ENCODE measurements at regions not wholly inside any gene's neighbourhood (a gene's known extent, or its start where the extent isn't known, plus 50 kb on each side); places are given as distances from the start of the nearest gene placed in this dataset.
A peak's percentile ranks its signal among the peaks of the same experiment; 100 is the strongest.

DNA sequence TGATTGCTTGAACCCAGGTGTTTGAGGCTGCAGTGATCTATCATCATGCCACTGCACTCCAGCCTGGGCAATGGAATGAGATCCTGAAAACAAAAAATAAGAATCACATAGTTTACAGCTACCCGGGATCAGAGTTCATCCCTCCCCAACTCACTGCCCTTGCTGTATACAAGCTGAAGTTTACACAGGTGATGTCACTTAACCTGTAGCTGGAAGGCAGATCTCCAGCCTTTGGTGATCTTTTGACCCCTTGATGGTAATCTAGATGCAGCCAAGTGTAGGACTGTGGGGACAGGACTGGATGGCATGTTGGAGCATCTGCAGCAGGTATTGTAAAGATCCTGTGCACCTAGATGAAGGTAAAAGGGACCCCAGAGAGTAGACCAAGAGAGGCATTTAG lies 66.7 kb upstream of the SLC14A2 start:
- Histone ChIP-seq H3K14ac (ENCODE audit: low read length) (no peak overlapping the region), H2BK120ac (ENCODE audit: low read depth, low read length) (no peak overlapping the region), H3K9ac (ENCODE audit: low read depth, low read length, poor library complexity) (no peak overlapping the region), H3K9me3 (replicated peaks in 1 of 2; ENCODE audit: control insufficient read depth in 2 of 2, insufficient read depth in 1 of 2, low read depth in 1 of 2, low read length in 2 of 2) (no peaks in the 10 kb centered on the region), H2BK12ac (ENCODE audit: low read length) (no peak overlapping the region), H2BK5ac (ENCODE audit: low read length) (no peak overlapping the region), H2AFZ (ENCODE audit: low read length) (no peak overlapping the region), H4K91ac (ENCODE audit: low read depth, low read length, poor library complexity) (no peak overlapping the region), H2AK5ac (ENCODE audit: low read depth, low read length) (no peak overlapping the region), H3K36me3 (replicated peaks in 1 of 2; ENCODE audit: control insufficient read depth in 2 of 2, insufficient read depth in 2 of 2, low read length in 2 of 2) (no peaks in the 10 kb centered on the region), H3K18ac (ENCODE audit: low read length) (no peak overlapping the region), H3K4me1 (ENCODE audit: control insufficient read depth in 2 of 2, insufficient read depth in 1 of 2, low read depth in 1 of 2, low read length in 2 of 2) (peaks cover 0 to 2% of the 10 kb centered on the region in 2 donors), H3K4ac (ENCODE audit: low read length) (no peak overlapping the region), H3K4me2 (ENCODE audit: insufficient read depth, low read length, poor library complexity, severe bottlenecking) (no peak overlapping the region), H4K8ac (ENCODE audit: low read depth, low read length) (no peak overlapping the region), H3K79me1 (ENCODE audit: low read depth, low read length) (no peaks in the 10 kb centered on the region), H3K27ac (replicated peaks; ENCODE audit: low read length) (no peak overlapping the region), H2BK15ac (ENCODE audit: low read length) (no peak overlapping the region), H3K4me3 (ENCODE audit: low read length in 2 of 2) (no peak overlapping the region), H3K27me3 (ENCODE audit: control insufficient read depth in 3 of 3, insufficient read depth in 3 of 3, low read depth in 1 of 3, low read length in 3 of 3) (no peaks in the 10 kb centered on the region), H3K23ac (ENCODE audit: low read depth, low read length, poor library complexity) (no peak overlapping the region)
- no peak for DNase-seq (ENCODE audit: low spot score)
- WGBS, 2 donors (ENCODE audit: extremely low coverage in 2 of 2, insufficient read length in 2 of 2, insufficient replicate concordance in 1 of 2) = no CpG with 5 or more reads among the region's 1 CpG

DNA sequence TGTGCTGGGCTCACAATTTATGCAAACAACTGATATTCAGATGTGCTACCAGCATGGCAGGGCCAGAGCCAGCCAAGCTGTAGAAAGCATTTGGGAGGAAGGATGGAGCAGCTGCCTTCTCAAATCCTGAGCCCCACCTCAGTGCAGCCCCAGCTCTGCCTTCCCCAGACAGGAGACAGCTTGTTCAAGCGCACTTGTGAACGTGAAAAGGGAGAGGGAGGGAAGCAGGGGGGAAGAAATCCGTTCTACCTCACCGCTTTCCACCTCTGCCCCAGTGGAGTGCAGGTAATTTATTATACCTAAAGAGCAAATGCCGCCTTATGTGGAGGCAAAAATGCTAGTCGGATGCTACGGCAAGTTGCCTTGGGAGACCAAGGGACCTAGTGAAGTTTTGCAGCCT lies 66.0 kb upstream of the SLC14A2 start:
- H3K36me3 ChIP-seq (replicated peaks in 1 of 2; ENCODE audit: control insufficient read depth in 2 of 2, insufficient read depth in 2 of 2, low read length in 2 of 2) = no peaks in the 10 kb centered on the region
- no peak overlapping the region for H2BK12ac ChIP-seq (ENCODE audit: low read length)
- no peak overlapping the region for H4K91ac ChIP-seq (ENCODE audit: low read depth, low read length, poor library complexity)
- DNase-seq (ENCODE audit: low spot score) = no peak
- no peak overlapping the region for H2AFZ ChIP-seq (ENCODE audit: low read length)
- H2BK15ac ChIP-seq (ENCODE audit: low read length) = no peak overlapping the region
- no CpG with 5 or more reads among the region's 7 CpGs for WGBS, 2 donors (ENCODE audit: extremely low coverage in 2 of 2, insufficient read length in 2 of 2, insufficient replicate concordance in 1 of 2)
- peaks cover 0 to 2% of the 10 kb centered on the region in 2 donors for H3K4me1 ChIP-seq (ENCODE audit: control insufficient read depth in 2 of 2, insufficient read depth in 1 of 2, low read depth in 1 of 2, low read length in 2 of 2)
- H2BK120ac ChIP-seq (ENCODE audit: low read depth, low read length) = no peak overlapping the region
- no peak overlapping the region for H3K18ac ChIP-seq (ENCODE audit: low read length)
- no peak overlapping the region for H3K4ac ChIP-seq (ENCODE audit: low read length)
- no peak overlapping the region for H2AK5ac ChIP-seq (ENCODE audit: low read depth, low read length)
- H3K79me1 ChIP-seq (ENCODE audit: low read depth, low read length) = no peaks in the 10 kb centered on the region
- H3K4me3 ChIP-seq (ENCODE audit: low read length in 2 of 2) = no peak overlapping the region
- H3K14ac ChIP-seq (ENCODE audit: low read length) = no peak overlapping the region
- no peak overlapping the region for H3K9ac ChIP-seq (ENCODE audit: low read depth, low read length, poor library complexity)
- H3K4me2 ChIP-seq (ENCODE audit: insufficient read depth, low read length, poor library complexity, severe bottlenecking) = no peak overlapping the region
- no peak overlapping the region for H3K23ac ChIP-seq (ENCODE audit: low read depth, low read length, poor library complexity)
- no peaks in the 10 kb centered on the region for H3K27me3 ChIP-seq (ENCODE audit: control insufficient read depth in 3 of 3, insufficient read depth in 3 of 3, low read depth in 1 of 3, low read length in 3 of 3)
- H4K8ac ChIP-seq (ENCODE audit: low read depth, low read length) = no peak overlapping the region
- H3K9me3 ChIP-seq (replicated peaks in 1 of 2; ENCODE audit: control insufficient read depth in 2 of 2, insufficient read depth in 1 of 2, low read depth in 1 of 2, low read length in 2 of 2) = no peaks in the 10 kb centered on the region
- H2BK5ac ChIP-seq (ENCODE audit: low read length) = no peak overlapping the region
- no peak overlapping the region for H3K27ac ChIP-seq (replicated peaks; ENCODE audit: low read length)

DNA sequence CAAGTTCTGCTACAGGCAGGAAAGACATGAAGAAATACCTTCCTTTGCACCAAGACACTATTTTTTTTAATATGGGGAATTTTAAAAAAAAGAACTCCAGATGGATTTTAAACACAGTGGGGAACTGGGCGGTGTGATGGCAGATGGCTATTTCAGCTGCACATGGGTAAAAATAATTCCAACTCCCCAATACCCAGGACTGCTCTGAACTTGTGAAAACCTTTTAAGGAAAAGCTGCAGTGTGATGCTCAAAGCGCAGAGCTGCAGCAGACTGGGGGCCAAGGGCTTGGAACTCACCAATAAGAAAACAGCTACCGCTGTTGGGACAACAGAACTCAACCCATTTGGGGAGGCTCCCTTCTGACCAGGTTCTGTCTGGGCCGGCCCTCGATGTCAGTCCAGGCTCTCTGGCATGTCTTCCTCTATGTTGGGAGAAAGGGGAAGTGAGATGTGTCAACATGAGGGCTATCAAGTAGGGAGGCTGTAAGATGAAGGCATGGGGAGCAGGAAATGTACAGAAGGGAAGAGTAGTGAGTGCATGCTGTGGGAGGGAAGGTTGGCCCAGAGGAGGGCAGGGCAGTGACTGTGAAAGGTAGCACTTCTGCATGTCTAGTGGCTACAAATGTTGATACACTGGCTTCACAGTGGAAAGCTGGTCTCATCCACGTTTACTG lies 64.0 kb upstream of the SLC14A2 start:
- Histone ChIP-seq H3K79me1 (ENCODE audit: low read depth, low read length) (no peaks in the 10 kb centered on the region), H3K27ac (replicated peaks; ENCODE audit: low read length) (no peak overlapping the region), H2BK15ac (ENCODE audit: low read length) (no peak overlapping the region), H3K9me3 (replicated peaks in 1 of 2; ENCODE audit: control insufficient read depth in 2 of 2, insufficient read depth in 1 of 2, low read depth in 1 of 2, low read length in 2 of 2) (no peaks in the 10 kb centered on the region), H3K27me3 (ENCODE audit: control insufficient read depth in 3 of 3, insufficient read depth in 3 of 3, low read depth in 1 of 3, low read length in 3 of 3) (no peaks in the 10 kb centered on the region), H2BK120ac (ENCODE audit: low read depth, low read length) (no peak overlapping the region), H3K4me2 (ENCODE audit: insufficient read depth, low read length, poor library complexity, severe bottlenecking) (no peak overlapping the region), H2AFZ (ENCODE audit: low read length) (no peak overlapping the region), H4K8ac (ENCODE audit: low read depth, low read length) (no peak overlapping the region), H3K9ac (ENCODE audit: low read depth, low read length, poor library complexity) (no peak overlapping the region), H3K4me1 (ENCODE audit: control insufficient read depth in 2 of 2, insufficient read depth in 1 of 2, low read depth in 1 of 2, low read length in 2 of 2) (peaks cover 0 to 2% of the 10 kb centered on the region in 2 donors), H3K36me3 (replicated peaks in 1 of 2; ENCODE audit: control insufficient read depth in 2 of 2, insufficient read depth in 2 of 2, low read length in 2 of 2) (no peaks in the 10 kb centered on the region), H2AK5ac (ENCODE audit: low read depth, low read length) (no peak overlapping the region), H4K91ac (ENCODE audit: low read depth, low read length, poor library complexity) (no peak overlapping the region), H3K23ac (ENCODE audit: low read depth, low read length, poor library complexity) (no peak overlapping the region), H3K18ac (ENCODE audit: low read length) (no peak overlapping the region), H3K14ac (ENCODE audit: low read length) (no peak overlapping the region), H2BK12ac (ENCODE audit: low read length) (no peak overlapping the region), H3K4ac (ENCODE audit: low read length) (no peak overlapping the region), H2BK5ac (ENCODE audit: low read length) (no peak overlapping the region), H3K4me3 (ENCODE audit: low read length in 2 of 2) (peak overlapping the region in 1 of 2 donors; percentile 28)
- DNase-seq (ENCODE audit: low spot score) = no peak
- WGBS, 2 donors (ENCODE audit: extremely low coverage in 2 of 2, insufficient read length in 2 of 2, insufficient replicate concordance in 1 of 2) = no CpG with 5 or more reads among the region's 6 CpGs

DNA sequence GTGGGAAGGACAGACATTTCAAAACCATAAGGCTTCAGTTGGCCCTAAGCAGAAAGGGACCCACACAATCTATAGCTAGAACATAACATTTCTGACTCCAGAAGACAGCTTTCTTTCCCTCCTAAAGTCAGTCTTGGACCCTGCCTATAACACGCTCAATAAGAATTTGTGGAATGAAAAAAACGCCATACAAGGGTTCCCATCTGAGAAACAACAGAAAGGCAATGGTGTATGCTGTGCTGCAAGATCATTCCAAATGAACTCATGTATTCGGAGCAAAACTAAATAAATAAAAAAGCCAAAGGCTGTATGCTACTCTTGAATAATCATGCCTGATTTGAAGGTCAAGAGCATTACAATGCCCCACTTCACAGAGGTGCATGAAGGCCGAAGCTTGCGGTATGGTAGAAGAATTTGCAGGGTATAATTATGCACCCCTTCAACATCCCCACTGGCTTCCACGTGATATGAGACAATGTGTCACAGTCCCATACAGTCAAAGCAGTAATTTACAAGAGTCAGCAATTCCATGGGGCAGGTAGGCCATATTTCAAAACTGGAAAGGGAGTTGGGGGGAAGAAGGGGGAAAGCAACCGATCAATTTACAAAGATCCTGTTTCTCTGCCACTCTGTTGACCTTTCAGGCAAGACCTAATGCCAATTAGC lies 61.4 kb upstream of the SLC14A2 start:
- Histone ChIP-seq H3K4me1 (ENCODE audit: control insufficient read depth in 2 of 2, insufficient read depth in 1 of 2, low read depth in 1 of 2, low read length in 2 of 2) (peaks cover 0 to 2% of the 10 kb centered on the region in 2 donors), H3K4ac (ENCODE audit: low read length) (no peak overlapping the region), H2BK15ac (ENCODE audit: low read length) (no peak overlapping the region), H4K91ac (ENCODE audit: low read depth, low read length, poor library complexity) (no peak overlapping the region), H3K14ac (ENCODE audit: low read length) (no peak overlapping the region), H4K8ac (ENCODE audit: low read depth, low read length) (no peak overlapping the region), H3K9me3 (replicated peaks in 1 of 2; ENCODE audit: control insufficient read depth in 2 of 2, insufficient read depth in 1 of 2, low read depth in 1 of 2, low read length in 2 of 2) (no peaks in the 10 kb centered on the region), H2AFZ (ENCODE audit: low read length) (no peak overlapping the region), H2BK120ac (ENCODE audit: low read depth, low read length) (no peak overlapping the region), H3K4me2 (ENCODE audit: insufficient read depth, low read length, poor library complexity, severe bottlenecking) (no peak overlapping the region), H3K36me3 (replicated peaks in 1 of 2; ENCODE audit: control insufficient read depth in 2 of 2, insufficient read depth in 2 of 2, low read length in 2 of 2) (no peaks in the 10 kb centered on the region), H2AK5ac (ENCODE audit: low read depth, low read length) (no peak overlapping the region), H3K79me1 (ENCODE audit: low read depth, low read length) (no peaks in the 10 kb centered on the region), H3K27me3 (ENCODE audit: control insufficient read depth in 3 of 3, insufficient read depth in 3 of 3, low read depth in 1 of 3, low read length in 3 of 3) (no peaks in the 10 kb centered on the region), H2BK12ac (ENCODE audit: low read length) (no peak overlapping the region), H3K18ac (ENCODE audit: low read length) (no peak overlapping the region), H3K9ac (ENCODE audit: low read depth, low read length, poor library complexity) (no peak overlapping the region), H3K4me3 (ENCODE audit: low read length in 2 of 2) (no peak overlapping the region), H3K23ac (ENCODE audit: low read depth, low read length, poor library complexity) (no peak overlapping the region), H3K27ac (replicated peaks; ENCODE audit: low read length) (no peak overlapping the region), H2BK5ac (ENCODE audit: low read length) (no peak overlapping the region)
- WGBS, 2 donors (ENCODE audit: extremely low coverage in 2 of 2, insufficient read length in 2 of 2, insufficient replicate concordance in 1 of 2) = no CpG with 5 or more reads among the region's 7 CpGs
- no peak for DNase-seq (ENCODE audit: low spot score)
